ENCODE measurements at regions not wholly inside any gene's neighbourhood (a gene's known extent, or its start where the extent isn't known, plus 50 kb on each side); places are given as distances from the start of the nearest gene placed in this dataset.

DNA sequence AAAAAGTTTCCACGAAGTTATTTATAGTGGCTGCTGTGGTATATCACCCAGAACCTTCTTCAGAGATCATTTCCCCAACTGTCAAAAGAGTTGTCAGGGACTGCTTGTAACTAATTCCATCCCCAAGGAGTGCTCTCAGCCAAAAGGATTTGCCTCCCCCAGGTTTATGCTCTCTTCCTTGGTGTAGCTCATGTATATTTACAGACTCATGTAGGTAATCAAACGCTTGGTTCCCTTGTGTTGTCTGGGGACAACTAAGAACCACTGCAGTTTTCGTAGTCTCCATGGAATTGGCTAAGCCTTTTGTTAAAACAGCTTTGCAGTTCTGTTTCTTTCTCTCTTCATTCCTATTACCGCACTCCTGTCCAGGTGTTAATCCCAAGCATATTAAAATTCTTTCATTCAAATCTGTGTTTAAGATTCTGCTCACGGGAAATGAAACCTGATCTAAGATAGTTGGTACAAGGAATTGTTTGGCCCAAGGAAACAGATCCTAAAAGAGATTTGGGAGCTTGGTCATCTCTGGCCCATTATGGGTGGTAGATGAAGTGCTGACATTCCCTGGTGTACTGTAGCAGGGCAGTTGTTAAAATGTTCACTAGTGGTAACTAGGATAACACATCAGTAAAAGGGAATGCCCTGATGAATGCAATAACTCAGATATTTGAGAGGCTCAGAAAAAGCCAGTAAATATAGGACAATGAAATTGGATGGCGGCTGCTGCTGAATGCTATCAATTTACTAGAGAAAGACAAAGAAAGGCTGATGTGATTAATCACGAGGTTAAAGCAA lies 361.3 kb upstream of the GBE1 start (continued):
- TF ChIP-seq, protein P1, sequence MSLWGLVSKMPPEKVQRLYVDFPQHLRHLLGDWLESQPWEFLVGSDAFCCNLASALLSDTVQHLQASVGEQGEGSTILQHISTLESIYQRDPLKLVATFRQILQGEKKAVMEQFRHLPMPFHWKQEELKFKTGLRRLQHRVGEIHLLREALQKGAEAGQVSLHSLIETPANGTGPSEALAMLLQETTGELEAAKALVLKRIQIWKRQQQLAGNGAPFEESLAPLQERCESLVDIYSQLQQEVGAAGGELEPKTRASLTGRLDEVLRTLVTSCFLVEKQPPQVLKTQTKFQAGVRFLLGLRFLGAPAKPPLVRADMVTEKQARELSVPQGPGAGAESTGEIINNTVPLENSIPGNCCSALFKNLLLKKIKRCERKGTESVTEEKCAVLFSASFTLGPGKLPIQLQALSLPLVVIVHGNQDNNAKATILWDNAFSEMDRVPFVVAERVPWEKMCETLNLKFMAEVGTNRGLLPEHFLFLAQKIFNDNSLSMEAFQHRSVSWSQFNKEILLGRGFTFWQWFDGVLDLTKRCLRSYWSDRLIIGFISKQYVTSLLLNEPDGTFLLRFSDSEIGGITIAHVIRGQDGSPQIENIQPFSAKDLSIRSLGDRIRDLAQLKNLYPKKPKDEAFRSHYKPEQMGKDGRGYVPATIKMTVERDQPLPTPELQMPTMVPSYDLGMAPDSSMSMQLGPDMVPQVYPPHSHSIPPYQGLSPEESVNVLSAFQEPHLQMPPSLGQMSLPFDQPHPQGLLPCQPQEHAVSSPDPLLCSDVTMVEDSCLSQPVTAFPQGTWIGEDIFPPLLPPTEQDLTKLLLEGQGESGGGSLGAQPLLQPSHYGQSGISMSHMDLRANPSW (CRISPR knock-in tag; IDR thresholded peaks at IDR 0.05): no peak
- TF ChIP-seq, protein P2, sequence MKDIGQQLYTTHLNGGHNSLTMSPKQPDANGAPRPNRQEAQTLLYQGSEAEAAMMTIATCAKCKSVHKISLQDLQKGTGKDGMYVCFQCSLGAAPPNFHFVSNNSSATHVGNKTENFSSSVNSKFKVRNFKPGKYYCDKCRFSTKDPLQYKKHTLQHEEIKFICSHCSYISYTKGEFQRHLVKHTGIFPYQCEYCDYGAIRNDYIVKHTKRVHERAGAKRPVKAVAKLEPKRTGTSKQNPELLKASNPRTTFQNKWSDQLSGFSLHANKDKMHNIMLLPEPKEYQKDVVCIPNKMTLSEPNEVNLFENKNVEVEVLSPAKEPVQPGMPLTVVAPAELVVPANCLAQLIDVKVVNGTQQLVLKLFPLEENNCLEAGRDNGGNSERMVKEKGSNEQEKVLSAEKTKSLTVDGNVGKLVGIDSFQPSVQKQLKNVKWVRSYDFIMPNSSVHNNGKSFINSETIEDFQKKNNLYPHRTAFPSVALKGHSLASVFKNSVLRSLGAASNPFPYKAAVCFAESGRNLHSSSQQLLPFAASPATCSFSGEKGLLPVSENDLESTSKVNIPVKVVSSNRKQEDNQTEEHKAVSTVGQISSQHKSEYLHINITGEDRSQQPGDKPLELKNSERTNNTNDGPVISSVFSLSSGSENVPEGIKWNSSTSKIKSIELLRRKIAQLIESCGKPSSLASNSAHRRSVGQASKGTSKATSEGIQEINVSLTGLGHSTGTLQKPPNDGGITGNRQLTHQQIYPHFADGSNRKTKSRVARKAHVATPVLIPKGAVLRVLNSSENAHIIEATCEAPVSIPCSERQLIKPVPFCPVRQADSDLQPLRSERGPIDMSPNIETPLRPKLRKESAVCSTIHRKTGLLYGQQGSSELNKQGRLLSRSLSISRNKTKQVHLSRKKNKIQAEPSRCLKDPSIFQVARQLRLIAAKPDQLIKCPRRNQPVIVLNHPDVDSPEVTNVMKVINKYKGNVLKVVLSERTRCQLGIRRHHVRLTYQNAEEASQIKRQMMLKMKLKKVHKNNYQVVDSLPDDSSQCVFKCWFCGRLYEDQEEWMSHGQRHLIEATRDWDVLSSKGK (CRISPR knock-in tag; IDR thresholded peaks at IDR 0.05): no peak

DNA sequence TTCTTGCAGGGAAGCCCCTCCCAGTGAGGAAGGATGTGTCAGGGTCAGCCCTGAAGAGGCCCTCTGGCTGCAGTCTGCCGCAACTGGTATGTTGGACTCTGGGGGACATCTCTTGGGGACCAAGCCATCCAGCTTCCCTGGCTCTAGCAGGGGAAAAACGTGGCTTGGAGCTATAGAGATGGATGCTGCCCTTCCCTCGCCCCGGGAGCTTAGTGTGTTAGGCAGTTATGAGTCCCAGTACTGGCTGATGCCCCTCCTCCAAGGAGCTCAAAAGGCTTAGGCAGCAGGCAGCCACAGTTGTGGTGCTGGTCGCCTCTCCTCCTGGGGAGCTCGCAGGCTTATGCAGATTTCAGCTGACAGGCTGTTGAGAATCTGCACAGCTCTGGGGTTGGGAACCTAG lies 353.1 kb upstream of the GBE1 start:
- H2AFZ ChIP-seq (ENCODE audit: low read depth, low read length): no peak overlapping the region
- no peak overlapping the region for H3K9ac ChIP-seq (ENCODE audit: insufficient read depth in 1 of 2, low read depth in 2 of 2, low read length in 2 of 2)
- ChIA-PET POLR2A (no interaction called here), CTCF (ENCODE audit: low intra/inter-chr PET ratio) (no interaction called here)
- in situ Hi-C loops (cut with MboI): no loop called here
- no peaks in the 10 kb centered on the region for H3K36me3 ChIP-seq (ENCODE audit: control insufficient read depth, insufficient read depth, low read length)
- WGBS (ENCODE audit: insufficient coverage, low coverage, missing lambda C conversion rate): 0% methylated on average over 2 of the region's 6 CpGs
- no peaks in the 10 kb centered on the region for H3K27me3 ChIP-seq (ENCODE audit: control insufficient read depth in 2 of 2, insufficient read depth in 2 of 2, low read length in 2 of 2)
- no peak overlapping the region for H3K27ac ChIP-seq (ENCODE audit: extremely low read depth, low read depth, low read length)
- no TSS peak for BruUV-seq (replicated peaks)
- no peak for TF ChIP-seq NCOA6 (IDR thresholded peaks at IDR 0.05)
- TF ChIP-seq, protein P3, sequence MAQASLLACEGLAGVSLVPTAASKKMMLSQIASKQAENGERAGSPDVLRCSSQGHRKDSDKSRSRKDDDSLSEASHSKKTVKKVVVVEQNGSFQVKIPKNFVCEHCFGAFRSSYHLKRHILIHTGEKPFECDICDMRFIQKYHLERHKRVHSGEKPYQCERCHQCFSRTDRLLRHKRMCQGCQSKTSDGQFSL (CRISPR knock-in tag; IDR thresholded peaks at IDR 0.05): no peak
- TF ChIP-seq, protein P3 (tag; IDR thresholded peaks at IDR 0.05): no peak
- TF ChIP-seq, protein P4, sequence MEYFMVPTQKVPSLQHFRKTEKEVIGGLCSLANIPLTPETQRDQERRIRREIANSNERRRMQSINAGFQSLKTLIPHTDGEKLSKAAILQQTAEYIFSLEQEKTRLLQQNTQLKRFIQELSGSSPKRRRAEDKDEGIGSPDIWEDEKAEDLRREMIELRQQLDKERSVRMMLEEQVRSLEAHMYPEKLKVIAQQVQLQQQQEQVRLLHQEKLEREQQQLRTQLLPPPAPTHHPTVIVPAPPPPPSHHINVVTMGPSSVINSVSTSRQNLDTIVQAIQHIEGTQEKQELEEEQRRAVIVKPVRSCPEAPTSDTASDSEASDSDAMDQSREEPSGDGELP (CRISPR knock-in tag; IDR thresholded peaks at IDR 0.05; ENCODE audit: borderline replicate concordance): no peak
- no peak for FAIRE-seq
- H3K9me3 ChIP-seq (replicated peaks; ENCODE audit: control insufficient read depth, insufficient read depth, low read depth, low read length): no peaks in the 10 kb centered on the region
- no peak for ATAC-seq
- H3K4me2 ChIP-seq (ENCODE audit: insufficient read depth, low read length): no peak overlapping the region
- DNase-seq (ENCODE audit: extremely low read depth in 1 of 4, low spot score in 3 of 4): no peak
- no peaks in the 10 kb centered on the region for H3K4me1 ChIP-seq (replicated peaks in 1 of 2; ENCODE audit: control insufficient read depth in 2 of 2, insufficient read depth in 2 of 2, low read length in 2 of 2)
- H4K20me1 ChIP-seq (replicated peaks; ENCODE audit: control insufficient read depth, insufficient read depth, low read length): no peaks in the 10 kb centered on the region
- no peaks in the 10 kb centered on the region for H3K79me2 ChIP-seq (ENCODE audit: control insufficient read depth, insufficient read depth, low read length)
- intact Hi-C loops (cut with micrococcal nuclease): no loop called here
- no peak overlapping the region for H3K4me3 ChIP-seq
- no peaks in the 10 kb centered on the region for H3K9me1 ChIP-seq (ENCODE audit: control insufficient read depth, insufficient read depth, low read length)
